Lower leg skin (tissue), 3 donors: ENCODE measurements at regions not wholly inside any gene's neighbourhood (a gene's known extent, or its start where the extent isn't known, plus 50 kb on each side); places are given as distances from the start of the nearest gene placed in this dataset.

Experiments used
- CTCF ChIP-seq, 3 donors: fragments of 450-650 bp; IDR thresholded peaks; one replicate each; pipeline ENCODE4 v1.5.1; 2016; ENCODE audit warnings: antibody characterized with exemption in 3 of 3, mild to moderate bottlenecking in 3 of 3, moderate library complexity in 2 of 3
- POLR2A ChIP-seq, 2 donors: fragments of 450-650 bp; IDR thresholded peaks; one replicate each; pipeline ENCODE4 v1.6.1; 2016 to 2017; ENCODE audit warnings: antibody characterized with exemption in 2 of 2, mild to moderate bottlenecking in 1 of 2, moderate library complexity in 1 of 2

DNA sequence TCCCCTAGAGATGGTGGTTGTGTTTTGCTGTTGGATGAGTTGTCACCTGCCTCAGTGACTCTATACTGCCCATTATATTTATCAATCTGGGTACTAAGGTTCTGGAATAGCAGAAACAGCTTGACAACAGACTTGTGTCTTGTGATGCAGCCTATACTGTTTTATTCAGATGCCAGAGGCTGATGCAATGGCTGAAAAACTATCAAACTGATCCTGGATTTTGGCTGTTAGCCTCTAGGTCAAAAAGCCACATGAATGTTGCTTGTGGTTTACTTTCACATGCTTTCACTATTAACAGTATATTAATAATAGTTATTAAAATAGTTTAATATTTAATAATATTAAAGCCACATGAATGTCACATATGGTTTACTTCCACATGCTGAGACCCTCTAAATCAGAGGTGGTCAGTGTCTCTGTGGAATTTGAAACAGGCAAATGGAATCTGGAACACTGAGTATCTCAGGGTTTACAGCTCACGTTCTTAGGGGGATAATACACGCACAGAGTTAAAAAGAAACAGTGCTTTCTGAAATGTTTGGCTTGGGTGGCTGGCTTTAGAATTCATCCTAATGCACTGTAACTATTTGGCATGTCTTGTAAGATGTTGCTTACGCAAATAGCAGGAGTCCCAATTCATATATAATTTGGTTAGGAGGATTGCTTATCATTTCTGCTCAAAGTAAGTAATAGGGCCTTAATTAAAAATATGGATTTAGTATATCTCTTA lies 82.5 kb upstream of the LCORL start:
- no peak for TF ChIP-seq CTCF (IDR thresholded peaks at IDR 0.05)
- no peak for TF ChIP-seq POLR2A (IDR thresholded peaks at IDR 0.05)
